Liver (tissue), 8 donors: ENCODE measurements at regions not wholly inside any gene's neighbourhood (a gene's known extent, or its start where the extent isn't known, plus 50 kb on each side); places are given as distances from the start of the nearest gene placed in this dataset.

Experiments used
- DNase-seq: peaks from one replicate; pipeline ENCODE4 v3.0.0-alpha.2; 2017; ENCODE audit warnings: low spot score
- H3K27ac ChIP-seq, 2 donors: one replicate each; pipeline ENCODE4 v1.7.0; 2013; ENCODE audit warnings: inconsistent platforms in 2 of 2, low read length in 2 of 2, control low read depth in 1 of 2, low read depth in 1 of 2, mild to moderate bottlenecking in 1 of 2
- H3K27me3 ChIP-seq, 4 donors: one replicate each; pipeline versions ENCODE4 v1.6.1 to v1.7.0; 2013; ENCODE audit warnings: low read length in 3 of 4, inconsistent platforms in 1 of 4, mild to moderate bottlenecking in 1 of 4, moderate library complexity in 1 of 4; ENCODE audit not compliant: control insufficient read depth in 4 of 4, insufficient read depth in 4 of 4
- H3K36me3 ChIP-seq, 4 donors: one replicate each; pipeline versions ENCODE4 v1.6.1 to v1.7.0; 2013; ENCODE audit warnings: low read length in 3 of 4, mild to moderate bottlenecking in 3 of 4, low read depth in 1 of 4, moderate library complexity in 1 of 4; ENCODE audit not compliant: control insufficient read depth in 4 of 4, insufficient read depth in 3 of 4
- H3K4me1 ChIP-seq, 4 donors: one replicate each; pipeline versions ENCODE4 v1.6.1 to v1.7.0; 2013; ENCODE audit warnings: low read length in 3 of 4, mild to moderate bottlenecking in 3 of 4, moderate library complexity in 1 of 4; ENCODE audit not compliant: control insufficient read depth in 4 of 4, insufficient read depth in 4 of 4
- H3K4me3 ChIP-seq, 3 donors: one replicate each; pipeline versions ENCODE4 v1.6.1 to v1.7.0; 2013; ENCODE audit warnings: low read length in 3 of 3, control low read depth in 1 of 3, low read depth in 1 of 3, mild to moderate bottlenecking in 1 of 3
- H3K9ac ChIP-seq, 2 donors: one replicate each; pipeline ENCODE4 v1.7.0; 2013; ENCODE audit warnings: low read length in 2 of 2, mild to moderate bottlenecking in 2 of 2, moderate library complexity in 2 of 2, control low read depth in 1 of 2, low read depth in 1 of 2
- H3K9me3 ChIP-seq, 4 donors: one replicate each; pipeline versions ENCODE4 v1.6.1 to v1.7.0; 2013; ENCODE audit warnings: low read length in 3 of 4; ENCODE audit not compliant: control insufficient read depth in 4 of 4
- CTCF ChIP-seq: fragments of 150-350 bp; IDR thresholded peaks from 2 replicates; pipeline ENCODE4 v1.5.1; 2017; ENCODE audit warnings: improper control_type of control experiment, low read depth, low read length; ENCODE audit not compliant: missing input control
- EGR1 ChIP-seq, 2 donors: IDR thresholded peaks; 2 replicates each; pipeline ENCODE4 v1.6.1; 2016 to 2018; ENCODE audit warnings: antibody characterized with exemption in 2 of 2, low read depth in 2 of 2
- FOXA1 ChIP-seq: IDR thresholded peaks from 2 replicates; pipeline ENCODE4 v1.6.1; 2016; ENCODE audit warnings: antibody characterized with exemption
- FOXA2 ChIP-seq: IDR thresholded peaks from 2 replicates; pipeline ENCODE4 v1.6.1; 2016; ENCODE audit warnings: antibody characterized with exemption
- GABPA ChIP-seq, 2 donors: IDR thresholded peaks in 1 of 2; conservative IDR thresholded peaks in 1 of 2; 2 replicates each; pipeline ENCODE4 v1.6.1; 2016; ENCODE audit warnings: antibody characterized with exemption in 2 of 2, mild to moderate bottlenecking in 1 of 2, moderate library complexity in 1 of 2
- HNF4A ChIP-seq, 2 donors: conservative IDR thresholded peaks; 2 replicates each; pipeline ENCODE4 v1.6.1; 2016; ENCODE audit warnings: antibody characterized with exemption in 2 of 2, mild to moderate bottlenecking in 2 of 2
- HNF4G ChIP-seq: IDR thresholded peaks from 2 replicates; pipeline ENCODE4 v1.6.1; 2016; ENCODE audit warnings: antibody characterized with exemption
- JUND ChIP-seq, 2 donors: IDR thresholded peaks; 2 replicates each; pipeline ENCODE4 v1.6.1; 2016; ENCODE audit warnings: antibody characterized with exemption in 2 of 2
- NR2F2 ChIP-seq: IDR thresholded peaks from 2 replicates; pipeline ENCODE4 v1.6.1; 2016; ENCODE audit warnings: antibody characterized with exemption
- RAD21 ChIP-seq, 2 donors: IDR thresholded peaks; 2 replicates each; pipeline ENCODE4 v1.6.1; 2016; ENCODE audit warnings: antibody characterized with exemption in 2 of 2, mild to moderate bottlenecking in 2 of 2
- REST ChIP-seq: IDR thresholded peaks from 2 replicates; pipeline ENCODE4 v1.6.1; 2016; ENCODE audit warnings: antibody characterized with exemption, mild to moderate bottlenecking
- RXRA ChIP-seq, 2 donors: IDR thresholded peaks; 2 replicates each; pipeline ENCODE4 v1.6.1; 2017 to 2018; ENCODE audit warnings: antibody characterized with exemption in 2 of 2, mild to moderate bottlenecking in 1 of 2
- SP1 ChIP-seq: IDR thresholded peaks from 2 replicates; pipeline ENCODE4 v1.6.1; 2018; ENCODE audit warnings: antibody characterized with exemption, mild to moderate bottlenecking
- TAF1 ChIP-seq: conservative IDR thresholded peaks from 2 replicates; pipeline ENCODE4 v1.6.1; 2016; ENCODE audit warnings: antibody characterized with exemption, mild to moderate bottlenecking
- YY1 ChIP-seq: IDR thresholded peaks from 2 replicates; pipeline ENCODE4 v1.6.1; 2016; ENCODE audit warnings: antibody characterized with exemption, mild to moderate bottlenecking
- ZBTB33 ChIP-seq: IDR thresholded peaks from 2 replicates; pipeline ENCODE4 v1.6.1; 2016; ENCODE audit warnings: antibody characterized with exemption
- WGBS: extraction: QIAGEN DNeasy Blood & Tissue Kit; methylation state at CpG from one replicate; pipeline ENCODE4 v1.1.7; 2013; 5-methylcytosine and 5-hydroxymethylcytosine counted together
- TF ChIP-seq, protein P1 (sequence below): IDR thresholded peaks from 2 replicates; pipeline ENCODE4 v1.6.1; 2016; ENCODE audit warnings: antibody characterized with exemption
- TF ChIP-seq, protein P2 (sequence below): IDR thresholded peaks from 2 replicates; pipeline ENCODE4 v1.6.1; 2016; ENCODE audit warnings: antibody characterized with exemption
- donor health status: healthy.
- donor health status: healthy.
- donor health status: healthy.
- donor health status: healthy.
- donor health status: healthy.

- no peak overlapping the region for H3K27ac ChIP-seq
- H3K4me1 ChIP-seq, result no peaks in the 10 kb centered on the region
- no peaks in the 10 kb centered on the region for H3K9me3 ChIP-seq
- H3K4me3 ChIP-seq, result no peak overlapping the region
- no peak for TF ChIP-seq ZBTB33
- no peak for TF ChIP-seq SP1
- TF ChIP-seq CTCF, result no peak
- TF ChIP-seq REST, result no peak
- no peak for TF ChIP-seq JUND (IDR thresholded peaks at IDR 0.05)
- TF ChIP-seq FOXA1, result no peak
- TF ChIP-seq HNF4G, result no peak
- TF ChIP-seq NR2F2, result no peak
- no peak for TF ChIP-seq FOXA2
- TF ChIP-seq HNF4A (conservative IDR thresholded peaks at IDR 0.05), result no peak
- no peak for TF ChIP-seq GABPA (IDR thresholded peaks at IDR 0.05 in 1 of 2, conservative IDR thresholded peaks at IDR 0.05 in 1 of 2)
- TF ChIP-seq RXRA (IDR thresholded peaks at IDR 0.05), result no peak
- TF ChIP-seq, protein P1, sequence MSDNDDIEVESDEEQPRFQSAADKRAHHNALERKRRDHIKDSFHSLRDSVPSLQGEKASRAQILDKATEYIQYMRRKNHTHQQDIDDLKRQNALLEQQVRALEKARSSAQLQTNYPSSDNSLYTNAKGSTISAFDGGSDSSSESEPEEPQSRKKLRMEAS, result no peak
- TF ChIP-seq, protein P2, sequence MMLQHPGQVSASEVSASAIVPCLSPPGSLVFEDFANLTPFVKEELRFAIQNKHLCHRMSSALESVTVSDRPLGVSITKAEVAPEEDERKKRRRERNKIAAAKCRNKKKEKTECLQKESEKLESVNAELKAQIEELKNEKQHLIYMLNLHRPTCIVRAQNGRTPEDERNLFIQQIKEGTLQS, result no peak
- no peak for TF ChIP-seq EGR1 (IDR thresholded peaks at IDR 0.05; ENCODE audit: low read depth in 2 of 2)
- no peak for TF ChIP-seq YY1
- no peak for TF ChIP-seq RAD21 (IDR thresholded peaks at IDR 0.05)
- no peak for DNase-seq
- 96% methylated on average over 1 of the region's 1 CpG for WGBS
- no peaks in the 10 kb centered on the region for H3K27me3 ChIP-seq
- H3K36me3 ChIP-seq, result no peaks in the 10 kb centered on the region
- no peak overlapping the region for H3K9ac ChIP-seq
These were observed 406.2 kb downstream of the NOVA1 start for GRCh38 chr14:26191671-26192070.

GRCh38 chr14:26191123-26191522 is 406.7 kb downstream of the NOVA1 start:
- Histone ChIP-seq H3K4me3 (no peak overlapping the region), H3K9me3 (no peaks in the 10 kb centered on the region), H3K27me3 (no peaks in the 10 kb centered on the region), H3K9ac (no peak overlapping the region), H3K36me3 (no peaks in the 10 kb centered on the region), H3K27ac (no peak overlapping the region), H3K4me1 (no peaks in the 10 kb centered on the region)
- WGBS, result 69% methylated on average over 4 of the region's 4 CpGs
- no peak for DNase-seq
- no peak for TF ChIP-seq ZBTB33
- TF ChIP-seq RXRA (IDR thresholded peaks at IDR 0.05), result no peak
- TF ChIP-seq FOXA2, result no peak
- no peak for TF ChIP-seq TAF1
- TF ChIP-seq, protein P1, result no peak
- no peak for TF ChIP-seq NR2F2
- no peak for TF ChIP-seq GABPA (IDR thresholded peaks at IDR 0.05 in 1 of 2, conservative IDR thresholded peaks at IDR 0.05 in 1 of 2)
- TF ChIP-seq JUND (IDR thresholded peaks at IDR 0.05), result no peak
- TF ChIP-seq RAD21 (IDR thresholded peaks at IDR 0.05), result no peak
- no peak for TF ChIP-seq HNF4A (conservative IDR thresholded peaks at IDR 0.05)
- no peak for TF ChIP-seq SP1
- TF ChIP-seq EGR1 (IDR thresholded peaks at IDR 0.05; ENCODE audit: low read depth in 2 of 2), result no peak
- no peak for TF ChIP-seq CTCF
- no peak for TF ChIP-seq YY1
- TF ChIP-seq, protein P2, result no peak
- TF ChIP-seq FOXA1, result no peak
- TF ChIP-seq HNF4G, result no peak
